Tibial nerve (tissue), 4 donors: ENCODE measurements at regions not wholly inside any gene's neighbourhood (a gene's known extent, or its start where the extent isn't known, plus 50 kb on each side); places are given as distances from the start of the nearest gene placed in this dataset.

Experiments
- DNase-seq, 2 donors: peaks; one replicate each; pipeline ENCODE4 v3.0.0-alpha.2; 2019; ENCODE audit warnings: low spot score in 2 of 2
- H3K27ac ChIP-seq, 4 donors: fragments of 200-600 bp; sonication (generic) in 3 of 4; one replicate each; pipeline ENCODE4 v1.5.1; 2017 to 2019; ENCODE audit warnings: mild to moderate bottlenecking in 1 of 4
- H3K27me3 ChIP-seq, 2 donors: fragments of 200-600 bp; sonication (generic) in 1 of 2; one replicate each; pipeline versions ENCODE4 v1.5.1 to v1.6.0; 2017 to 2019
- H3K36me3 ChIP-seq, 3 donors: fragments of 200-600 bp; sonication (generic); one replicate each; pipeline ENCODE4 v1.5.1; 2018 to 2019
- H3K4me1 ChIP-seq, 4 donors: fragments of 200-600 bp; sonication (generic) in 3 of 4; one replicate each; pipeline ENCODE4 v1.5.1; 2017 to 2019
- H3K4me3 ChIP-seq, 4 donors: fragments of 200-600 bp; sonication (generic) in 3 of 4; one replicate each; pipeline ENCODE4 v1.5.1; 2017 to 2019; ENCODE audit warnings: mild to moderate bottlenecking in 1 of 4, moderate library complexity in 1 of 4
- H3K9me3 ChIP-seq, 4 donors: fragments of 200-600 bp; sonication (generic) in 3 of 4; one replicate each; pipeline ENCODE4 v1.5.1; 2017 to 2019
- EP300 ChIP-seq, 2 donors: sonication (generic); formaldehyde crosslinking; IDR thresholded peaks; one replicate each; pipeline ENCODE4 v1.6.1; 2017; ENCODE audit warnings: antibody characterized with exemption in 2 of 2, mild to moderate bottlenecking in 1 of 2
- POLR2A ChIP-seq, 2 donors: fragments of 450-650 bp; IDR thresholded peaks; one replicate each; pipeline ENCODE4 v1.6.1; 2017; ENCODE audit warnings: antibody characterized with exemption in 2 of 2, mild to moderate bottlenecking in 2 of 2, moderate library complexity in 2 of 2
- WGBS, 2 donors: methylation state at CpG; one replicate each; pipeline ENCODE4 v1.1.5; 2018; 5-methylcytosine and 5-hydroxymethylcytosine counted together
- TF ChIP-seq, protein P1 (sequence below), 5 experiments: fragments of 200-600 bp in 3 of 5; fragments of 450-650 bp in 2 of 5; sonication (generic) in 3 of 5; IDR thresholded peaks; one replicate each; pipeline ENCODE4 v1.5.1; 2016 to 2019; ENCODE audit warnings: antibody characterized with exemption in 5 of 5, mild to moderate bottlenecking in 3 of 5, moderate library complexity in 2 of 5

- no peak for DNase-seq
- Histone ChIP-seq H3K27ac (no peak overlapping the region), H3K27me3 (no peaks in the 10 kb centered on the region), H3K4me3 (no peak overlapping the region), H3K36me3 (no peaks in the 10 kb centered on the region), H3K9me3 (peaks cover 0 to 8% (median 0%) of the 10 kb centered on the region in 4 donors), H3K4me1 (no peaks in the 10 kb centered on the region)
- TF ChIP-seq, protein P1, sequence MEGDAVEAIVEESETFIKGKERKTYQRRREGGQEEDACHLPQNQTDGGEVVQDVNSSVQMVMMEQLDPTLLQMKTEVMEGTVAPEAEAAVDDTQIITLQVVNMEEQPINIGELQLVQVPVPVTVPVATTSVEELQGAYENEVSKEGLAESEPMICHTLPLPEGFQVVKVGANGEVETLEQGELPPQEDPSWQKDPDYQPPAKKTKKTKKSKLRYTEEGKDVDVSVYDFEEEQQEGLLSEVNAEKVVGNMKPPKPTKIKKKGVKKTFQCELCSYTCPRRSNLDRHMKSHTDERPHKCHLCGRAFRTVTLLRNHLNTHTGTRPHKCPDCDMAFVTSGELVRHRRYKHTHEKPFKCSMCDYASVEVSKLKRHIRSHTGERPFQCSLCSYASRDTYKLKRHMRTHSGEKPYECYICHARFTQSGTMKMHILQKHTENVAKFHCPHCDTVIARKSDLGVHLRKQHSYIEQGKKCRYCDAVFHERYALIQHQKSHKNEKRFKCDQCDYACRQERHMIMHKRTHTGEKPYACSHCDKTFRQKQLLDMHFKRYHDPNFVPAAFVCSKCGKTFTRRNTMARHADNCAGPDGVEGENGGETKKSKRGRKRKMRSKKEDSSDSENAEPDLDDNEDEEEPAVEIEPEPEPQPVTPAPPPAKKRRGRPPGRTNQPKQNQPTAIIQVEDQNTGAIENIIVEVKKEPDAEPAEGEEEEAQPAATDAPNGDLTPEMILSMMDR (IDR thresholded peaks at IDR 0.05), result no peak
- TF ChIP-seq EP300 (IDR thresholded peaks at IDR 0.05) (no peak), POLR2A (IDR thresholded peaks at IDR 0.05) (no peak)
- 25 to 41% methylated on average over 3 of the region's 3 CpGs for WGBS, 2 donors
Measured at GRCh38 chr15:53080484-53080883, 290.3 kb upstream of the ONECUT1 start.

DNA sequence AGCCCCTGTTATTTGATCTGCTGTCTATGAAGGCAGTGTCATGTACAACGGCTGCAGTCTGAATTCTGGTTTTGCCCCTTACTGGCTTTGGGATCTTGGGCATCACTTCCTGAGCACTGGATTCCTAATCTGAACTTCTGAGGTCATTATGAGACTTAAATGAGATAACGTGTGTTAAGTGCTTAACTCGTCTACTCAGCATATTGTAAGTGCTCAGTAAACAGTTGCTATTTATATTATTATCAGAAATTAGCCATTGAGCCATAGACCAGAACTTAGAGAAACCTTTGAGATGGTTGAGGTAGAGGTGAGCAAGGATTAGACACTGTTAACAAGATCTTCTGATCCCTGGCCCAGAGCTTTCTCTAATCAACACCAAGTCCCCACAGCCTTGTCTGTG is 284.1 kb upstream of the ONECUT1 start:
- Histone ChIP-seq H3K9me3 (no peaks in the 10 kb centered on the region), H3K4me3 (no peak overlapping the region), H3K36me3 (no peaks in the 10 kb centered on the region), H3K27ac (no peak overlapping the region), H3K27me3 (no peaks in the 10 kb centered on the region), H3K4me1 (no peaks in the 10 kb centered on the region)
- 43 to 53% methylated on average over 3 of the region's 3 CpGs for whole genome bisulfite sequencing, 2 donors
- TF ChIP-seq EP300 (IDR thresholded peaks at IDR 0.05), result no peak
- no peak for TF ChIP-seq POLR2A (IDR thresholded peaks at IDR 0.05)
- TF ChIP-seq, protein P1 (IDR thresholded peaks at IDR 0.05), result no peak
- no peak for DNase-seq

DNA sequence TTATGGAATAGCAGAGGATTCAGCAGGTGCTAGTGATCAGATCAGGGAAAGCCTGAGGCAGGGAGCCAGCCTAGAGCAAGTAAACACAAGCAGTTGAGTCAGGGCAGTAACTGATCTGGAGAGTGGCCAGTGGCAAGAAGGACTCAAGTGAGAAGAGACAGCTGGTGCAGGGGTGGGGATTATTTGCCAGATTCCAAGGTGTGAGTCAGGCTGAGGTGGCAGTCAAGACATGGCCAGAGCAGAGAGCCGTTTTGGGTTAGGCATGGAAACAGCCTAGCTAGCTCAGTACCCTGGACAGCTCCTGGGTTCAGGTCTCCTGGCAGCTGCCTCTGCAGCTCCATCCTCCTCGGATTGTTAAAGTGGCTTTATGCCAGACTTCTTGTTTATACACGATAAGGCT is 281.9 kb upstream of the ONECUT1 start:
- 0 to 3% methylated on average over 3 of the region's 3 CpGs for WGBS, 2 donors
- no peak overlapping the region for H3K27ac ChIP-seq
- no peaks in the 10 kb centered on the region for H3K36me3 ChIP-seq
- H3K4me1 ChIP-seq, result no peaks in the 10 kb centered on the region
- TF ChIP-seq EP300 (IDR thresholded peaks at IDR 0.05) (no peak), POLR2A (IDR thresholded peaks at IDR 0.05) (no peak)
- TF ChIP-seq, protein P1 (IDR thresholded peaks at IDR 0.05), result no peak
- no peak for DNase-seq
- H3K27me3 ChIP-seq, result no peaks in the 10 kb centered on the region
- H3K9me3 ChIP-seq, result no peaks in the 10 kb centered on the region
- H3K4me3 ChIP-seq, result no peak overlapping the region

DNA sequence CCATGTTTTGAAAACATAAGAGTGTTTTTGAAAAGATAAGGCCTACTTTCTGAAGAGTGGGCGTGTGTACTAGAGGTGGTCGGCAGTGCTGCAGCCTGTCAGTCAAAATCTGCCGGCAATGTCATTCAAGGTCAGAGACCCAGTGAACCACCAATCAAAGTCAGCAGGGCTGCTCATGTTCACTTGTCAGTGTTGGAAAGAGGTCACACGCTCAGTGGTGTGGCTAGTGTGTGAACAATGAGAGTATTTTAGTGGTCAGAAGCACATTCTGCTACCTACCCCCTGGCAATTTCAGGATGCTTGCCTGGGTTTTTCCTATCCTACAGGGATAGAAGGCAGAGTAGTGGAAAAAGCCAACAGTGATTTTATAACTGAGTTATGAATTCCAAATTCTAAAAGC is 278.5 kb upstream of the ONECUT1 start:
- Histone ChIP-seq H3K9me3 (no peaks in the 10 kb centered on the region), H3K36me3 (no peaks in the 10 kb centered on the region), H3K27me3 (no peaks in the 10 kb centered on the region), H3K4me3 (no peak overlapping the region), H3K27ac (no peak overlapping the region), H3K4me1 (no peaks in the 10 kb centered on the region)
- WGBS, 2 donors, result 43 to 54% methylated on average over 4 of the region's 4 CpGs
- TF ChIP-seq POLR2A (IDR thresholded peaks at IDR 0.05) (no peak), EP300 (IDR thresholded peaks at IDR 0.05) (no peak)
- TF ChIP-seq, protein P1 (IDR thresholded peaks at IDR 0.05), result no peak
- DNase-seq, result no peak

GRCh38 chr15:53059273-53060043 is 269.3 kb upstream of the ONECUT1 start:
- Histone ChIP-seq H3K27ac (no peak overlapping the region), H3K36me3 (no peaks in the 10 kb centered on the region), H3K9me3 (peaks cover 0 to under 1% (median 0%) of the 10 kb centered on the region in 4 donors), H3K27me3 (no peaks in the 10 kb centered on the region), H3K4me1 (no peaks in the 10 kb centered on the region), H3K4me3 (no peak overlapping the region)
- WGBS, 2 donors, result 86 to 88% methylated on average over 10 of the region's 10 CpGs
- no peak for DNase-seq
- TF ChIP-seq, protein P1 (IDR thresholded peaks at IDR 0.05), result no peak
- no peak for TF ChIP-seq POLR2A (IDR thresholded peaks at IDR 0.05)
- TF ChIP-seq EP300 (IDR thresholded peaks at IDR 0.05), result no peak
